ENCODE measurements at regions not wholly inside any gene's neighbourhood (a gene's known extent, or its start where the extent isn't known, plus 50 kb on each side); places are given as distances from the start of the nearest gene placed in this dataset.

GRCh38 chr9:75610246-75610645, 280.2 kb upstream of the PCSK5 start:
- intact Hi-C loops (cut with micrococcal nuclease): no loop called here
- POLR2A ChIA-PET (ENCODE audit: unreplicated experiment): no interaction called here

More at GRCh38 chr9:75610246-75610645, 280.2 kb upstream of the PCSK5 start:
- Histone ChIP-seq H2BK120ac (ENCODE audit: low read depth, low read length) (no peak overlapping the region), H3K9me3 (ENCODE audit: control insufficient read depth, insufficient read depth, low read length) (peaks cover 5% of the 10 kb centered on the region; the same call in 1 of the 2 replicates), H2AK5ac (ENCODE audit: low read depth, low read length) (no peak overlapping the region), H3K27ac (ENCODE audit: insufficient read depth, low read length) (no peak overlapping the region), H2AFZ (replicated peaks; ENCODE audit: low read length, poor library complexity) (no peak overlapping the region), H2BK20ac (ENCODE audit: low read depth, low read length) (no peak overlapping the region), H3K9ac (ENCODE audit: low read depth, low read length) (no peak overlapping the region), H3K4me1 (ENCODE audit: control insufficient read depth, insufficient read depth, low read length) (no peaks in the 10 kb centered on the region), H3K18ac (ENCODE audit: low read depth, low read length) (no peak overlapping the region), H3K4me3 (ENCODE audit: insufficient read depth, low read depth, low read length) (no peak overlapping the region), H3K14ac (replicated peaks; ENCODE audit: low read depth, low read length) (no peak overlapping the region), H3K23ac (ENCODE audit: low read depth, low read length) (no peak overlapping the region), H3K27me3 (ENCODE audit: control insufficient read depth, insufficient read depth, low read length) (no peaks in the 10 kb centered on the region), H3K79me1 (ENCODE audit: low read depth in 1 of 2, low read length in 2 of 2) (no peaks in the 10 kb centered on the region), H4K5ac (ENCODE audit: low read depth, low read length) (no peak overlapping the region), H3K36me3 (ENCODE audit: control insufficient read depth, insufficient read depth, low read length) (no peaks in the 10 kb centered on the region), H3K4me2 (ENCODE audit: low read depth, low read length) (no peak overlapping the region), H3K56ac (ENCODE audit: extremely low read depth, insufficient read depth, low read length) (no peak overlapping the region), H2AK9ac (replicated peaks; ENCODE audit: low read depth, low read length, poor library complexity) (no peak overlapping the region), H4K20me1 (ENCODE audit: insufficient read depth, low read length) (no peaks in the 10 kb centered on the region), H2BK5ac (ENCODE audit: low read depth, low read length, poor library complexity, severe bottlenecking) (no peak overlapping the region), H4K8ac (ENCODE audit: low read depth in 2 of 2, low read length in 2 of 2) (no peak overlapping the region), H2BK15ac (ENCODE audit: low read depth, low read length) (no peak overlapping the region), H3K9me1 (ENCODE audit: insufficient read depth, low read length) (no peaks in the 10 kb centered on the region), H3K4ac (ENCODE audit: low read depth, low read length) (no peak overlapping the region), H4K91ac (ENCODE audit: insufficient read depth, low read depth, low read length) (no peak overlapping the region)
- no peak for TF ChIP-seq BHLHE40 (IDR thresholded peaks at IDR 0.05; ENCODE audit: low read depth, low read length)
- WGBS, 2 experiments (ENCODE audit: extremely low coverage in 2 of 2, insufficient read length in 1 of 2): 20% methylated on average over 1 of the region's 1 CpG; no CpG with 5 or more reads in 1 of the 2 experiments
- dilution Hi-C loops (cut with HindIII; ENCODE audit: low sequenced_read_pairs, unreplicated experiment) (no loop called here), in situ Hi-C loops (cut with MboI; ENCODE audit: low sequenced_read_pairs) (no loop called here)
- CTCF ChIA-PET: no interaction called here
- BruUV-seq (replicated peaks): no TSS peak
- no peak for DNase-seq
- ATAC-seq (ENCODE audit: low read depth): no peak
